Amniotic epithelial cell (primary cell): ENCODE measurements at regions not wholly inside any gene's neighbourhood (a gene's known extent, or its start where the extent isn't known, plus 50 kb on each side); places are given as distances from the start of the nearest gene placed in this dataset.

Experiments
- DNase-seq: peaks from one replicate; pipeline ENCODE4 v3.0.0-alpha.2; 2010; ENCODE audit warnings: low read depth

GRCh38 chr5:3393920-3394597 is 201.6 kb upstream of the IRX1 start:
- no peak for DNase-seq

- DNase-seq = no peak
Measured at GRCh38 chr5:3393122-3393919, 202.3 kb upstream of the IRX1 start.

- no peak for DNase-seq
Measured at GRCh38 chr5:3392306-3392939, 203.2 kb upstream of the IRX1 start.

- DNase-seq = no peak
Measured at GRCh38 chr5:3391210-3391609, 204.4 kb upstream of the IRX1 start.

GRCh38 chr5:3389471-3390026 is 206.1 kb upstream of the IRX1 start:
- no peak for DNase-seq

- DNase-seq = no peak
Measured at GRCh38 chr5:3386637-3387036, 209.0 kb upstream of the IRX1 start.

- DNase-seq = no peak
Measured at GRCh38 chr5:3385991-3386519, 209.6 kb upstream of the IRX1 start.

- no peak for DNase-seq
Measured at GRCh38 chr5:3384531-3384930, 211.1 kb upstream of the IRX1 start.

- no peak for DNase-seq
Measured at GRCh38 chr5:3382782-3383181, 212.8 kb upstream of the IRX1 start.

- DNase-seq = no peak
Measured at GRCh38 chr5:3382151-3382550, 213.5 kb upstream of the IRX1 start.

GRCh38 chr5:3381206-3381825 is 214.3 kb upstream of the IRX1 start:
- DNase-seq = no peak

- DNase-seq = no peak
Measured at GRCh38 chr5:3380689-3381088, 214.9 kb upstream of the IRX1 start.

- DNase-seq = no peak
Measured at GRCh38 chr5:3377831-3378230, 217.8 kb upstream of the IRX1 start.

- DNase-seq = no peak
Measured at GRCh38 chr5:3377176-3377575, 218.5 kb upstream of the IRX1 start.

- no peak for DNase-seq
Measured at GRCh38 chr5:3376611-3377010, 219.0 kb upstream of the IRX1 start.

GRCh38 chr5:3375586-3376311 is 219.9 kb upstream of the IRX1 start:
- DNase-seq = no peak

- DNase-seq = no peak
Measured at GRCh38 chr5:3373391-3373790, 222.2 kb upstream of the IRX1 start.

- no peak for DNase-seq
Measured at GRCh38 chr5:3372289-3372688, 223.3 kb upstream of the IRX1 start.

GRCh38 chr5:3365501-3366215 is 230.0 kb upstream of the IRX1 start:
- DNase-seq = no peak

- no peak for DNase-seq
Measured at GRCh38 chr5:3364941-3365340, 230.7 kb upstream of the IRX1 start.

- DNase-seq = no peak
Measured at GRCh38 chr5:3364433-3364832, 231.2 kb upstream of the IRX1 start.
